Nephron progenitor cell (in vitro differentiated cells): ENCODE measurements at regions not wholly inside any gene's neighbourhood (a gene's known extent, or its start where the extent isn't known, plus 50 kb on each side); places are given as distances from the start of the nearest gene placed in this dataset.

ENCODE experiments used
- DNase-seq: peaks from one replicate; pipeline ENCODE4 v3.0.0; 2021
- H3K27ac Mint-ChIP-seq: 2 replicates; pipeline ENCODE4 v1.8.0; 2021; ENCODE audit warnings: mild to moderate bottlenecking, moderate library complexity, mixed read lengths
- H3K27me3 Mint-ChIP-seq: 2 replicates; pipeline ENCODE4 v1.8.0; 2021; ENCODE audit warnings: mild to moderate bottlenecking, low read depth, mixed read lengths; ENCODE audit not compliant: poor library complexity
- H3K36me3 Mint-ChIP-seq: 2 replicates; pipeline ENCODE4 v1.8.0; 2021; ENCODE audit warnings: low read depth, mixed read lengths
- H3K4me1 Mint-ChIP-seq: 2 replicates; pipeline ENCODE4 v1.8.0; 2021; ENCODE audit warnings: mixed read lengths
- H3K4me3 Mint-ChIP-seq: 2 replicates; pipeline ENCODE4 v1.8.0; 2021; ENCODE audit warnings: mild to moderate bottlenecking, moderate library complexity, mixed read lengths
- H3K9me3 Mint-ChIP-seq: 2 replicates; pipeline ENCODE4 v1.8.0; 2021; ENCODE audit warnings: mild to moderate bottlenecking, moderate library complexity, mixed read lengths
- CTCF ChIP-seq: fragments of 200-600 bp; sonication (generic); IDR thresholded peaks from 2 replicates; pipeline ENCODE4 v1.5.0; 2021; ENCODE audit warnings: antibody characterized with exemption

GRCh38 chr22:48711031-48711431 lies 1116.6 kb downstream of the BRD1 start:
- Mint-ChIP-seq H3K36me3 (peaks cover 4% of the 10 kb centered on the region), H3K27me3 (no peaks in the 10 kb centered on the region), H3K4me1 (peaks cover 35% of the 10 kb centered on the region), H3K27ac (no peak overlapping the region), H3K4me3 (no peak overlapping the region), H3K9me3 (peaks cover 11% of the 10 kb centered on the region)
- no peak for TF ChIP-seq CTCF
- no peak for DNase-seq

- H3K4me1 Mint-ChIP-seq, result peaks cover 40% of the 10 kb centered on the region
Observed at GRCh38 chr22:48710410-48710809, 1117.3 kb downstream of the BRD1 start.

GRCh38 chr22:48709976-48710375 lies 1117.7 kb downstream of the BRD1 start:
- H3K27ac Mint-ChIP-seq, result no peak overlapping the region
- no peaks in the 10 kb centered on the region for H3K27me3 Mint-ChIP-seq
- DNase-seq, result no peak
- H3K4me1 Mint-ChIP-seq, result peaks cover 44% of the 10 kb centered on the region
- H3K9me3 Mint-ChIP-seq, result peaks cover 2% of the 10 kb centered on the region
- no peak overlapping the region for H3K4me3 Mint-ChIP-seq
- TF ChIP-seq CTCF, result no peak
- peaks cover 2% of the 10 kb centered on the region for H3K36me3 Mint-ChIP-seq

More at GRCh38 chr22:48710410-48710809, 1117.3 kb downstream of the BRD1 start:
- Mint-ChIP-seq H3K27ac (no peak overlapping the region), H3K27me3 (no peaks in the 10 kb centered on the region), H3K36me3 (peaks cover 4% of the 10 kb centered on the region), H3K9me3 (peaks cover 5% of the 10 kb centered on the region), H3K4me3 (no peak overlapping the region)
- no peak for TF ChIP-seq CTCF
- no peak for DNase-seq

GRCh38 chr22:48709453-48709852 lies 1118.2 kb downstream of the BRD1 start:
- Mint-ChIP-seq H3K4me1 (peaks cover 49% of the 10 kb centered on the region), H3K27me3 (no peaks in the 10 kb centered on the region), H3K4me3 (no peak overlapping the region), H3K9me3 (no peaks in the 10 kb centered on the region), H3K36me3 (no peaks in the 10 kb centered on the region), H3K27ac (no peak overlapping the region)
- DNase-seq, result no peak
- TF ChIP-seq CTCF, result no peak

- peaks cover 57% of the 10 kb centered on the region for H3K4me1 Mint-ChIP-seq
Observed at GRCh38 chr22:48708558-48709245, 1119.0 kb downstream of the BRD1 start.

More at GRCh38 chr22:48708558-48709245, 1119.0 kb downstream of the BRD1 start:
- Mint-ChIP-seq H3K9me3 (no peaks in the 10 kb centered on the region), H3K36me3 (no peaks in the 10 kb centered on the region), H3K27ac (no peak overlapping the region), H3K27me3 (no peaks in the 10 kb centered on the region), H3K4me3 (no peak overlapping the region)
- DNase-seq, result no peak
- TF ChIP-seq CTCF, result no peak
